GM18907 (cell line): ENCODE measurements at regions not wholly inside any gene's neighbourhood (a gene's known extent, or its start where the extent isn't known, plus 50 kb on each side); places are given as distances from the start of the nearest gene placed in this dataset.
A peak's percentile ranks its signal among the peaks of the same experiment; 100 is the strongest.
"Not testable (repeated sequence)": the region's sequence is repeated elsewhere in the genome, so short reads cannot be mapped to it uniquely, and the experiment has no call there.

Source experiments
- ATAC-seq: cut with Tn5 transposase; IDR thresholded peaks from one replicate; pipeline ENCODE4 v1.9.1; 2021; ENCODE audit warnings: mild to moderate bottlenecking, moderate library complexity; ENCODE audit not compliant: unreplicated experiment

GRCh38 chr22:17318817-17319216, 50.4 kb upstream of the CECR2 start:
- ATAC-seq, result no peak

GRCh38 chr22:17315310-17315709, 54.0 kb upstream of the CECR2 start:
- no peak for ATAC-seq

- no peak for ATAC-seq
Measured at GRCh38 chr22:17314487-17314886, 54.8 kb upstream of the CECR2 start.

- no peak for ATAC-seq
Measured at GRCh38 chr22:17313626-17314025, 55.6 kb upstream of the CECR2 start.

GRCh38 chr22:17307566-17307965, 61.7 kb upstream of the CECR2 start:
- ATAC-seq, result no peak

- ATAC-seq, result no peak
Measured at GRCh38 chr22:17305076-17305475, 64.2 kb upstream of the CECR2 start.

GRCh38 chr22:17303840-17304779, 65.2 kb upstream of the CECR2 start:
- peak; percentile 77 for ATAC-seq

GRCh38 chr22:17303441-17303839, 65.8 kb upstream of the CECR2 start:
- ATAC-seq, result no peak

GRCh38 chr22:17302616-17303015, 66.6 kb upstream of the CECR2 start:
- ATAC-seq, result no peak

- no peak for ATAC-seq
Measured at GRCh38 chr22:17300926-17301325, 68.3 kb upstream of the CECR2 start.

- ATAC-seq, result not testable (repeated sequence)
Measured at GRCh38 chr22:17298805-17299502, 70.3 kb upstream of the CECR2 start.

GRCh38 chr22:17285656-17286055, 66.4 kb upstream of the ADA2 start:
- ATAC-seq, result no peak

- no peak for ATAC-seq
Measured at GRCh38 chr22:17284888-17285287, 65.7 kb upstream of the ADA2 start.

- ATAC-seq, result no peak
Measured at GRCh38 chr22:17284466-17284865, 65.2 kb upstream of the ADA2 start.

- not testable (repeated sequence) for ATAC-seq
Measured at GRCh38 chr22:17283865-17284264, 64.6 kb upstream of the ADA2 start.

GRCh38 chr22:17283423-17283822, 64.2 kb upstream of the ADA2 start:
- no peak for ATAC-seq

GRCh38 chr22:17281440-17281841, 62.2 kb upstream of the ADA2 start:
- ATAC-seq, result peak; percentile 42

- no peak for ATAC-seq
Measured at GRCh38 chr22:17281026-17281425, 61.8 kb upstream of the ADA2 start.

- no peak for ATAC-seq
Measured at GRCh38 chr22:17272511-17272991, 53.3 kb upstream of the ADA2 start.

GRCh38 chr22:17271711-17272451, 52.6 kb upstream of the ADA2 start:
- ATAC-seq, result no peak

- ATAC-seq, result no peak
Measured at GRCh38 chr22:17269607-17270261, 50.5 kb upstream of the ADA2 start.
